ENCODE measurements at regions not wholly inside any gene's neighbourhood (a gene's known extent, or its start where the extent isn't known, plus 50 kb on each side); places are given as distances from the start of the nearest gene placed in this dataset.

DNA sequence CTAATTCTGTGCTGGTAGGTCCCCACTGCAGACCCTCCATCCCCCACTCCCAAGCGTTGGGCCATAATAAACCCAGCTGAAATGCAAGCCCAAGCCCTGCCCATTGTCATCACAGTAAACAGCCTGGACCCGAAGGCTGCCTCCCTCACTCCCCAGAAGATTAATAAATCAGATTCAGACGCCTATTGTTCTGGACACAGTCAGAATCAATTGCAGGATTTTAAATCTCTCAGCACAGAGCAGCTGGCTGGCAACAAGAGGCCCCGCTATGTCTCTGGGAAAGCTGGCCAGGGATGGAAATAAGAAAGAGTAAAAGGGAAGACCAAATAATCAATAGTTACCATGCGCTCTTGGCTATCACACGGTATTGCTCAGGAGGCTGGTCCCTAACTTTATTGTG, 93.9 kb downstream of the C17orf67 start:
- no peak overlapping the region for H3K9ac ChIP-seq (ENCODE audit: insufficient read length, low read depth)
- H3K4me3 ChIP-seq (ENCODE audit: insufficient read length, low read depth), result no peak overlapping the region
- no peaks in the 10 kb centered on the region for H3K36me3 ChIP-seq (ENCODE audit: insufficient read depth, insufficient read length, low read length)
- DNase-seq (ENCODE audit: low read depth, low spot score), result no peak
- TF ChIP-seq SUZ12 (IDR thresholded peaks at IDR 0.05; ENCODE audit: extremely low read depth, insufficient read depth, insufficient read length) (no peak), ZNF274 (IDR thresholded peaks at IDR 0.05; ENCODE audit: low read depth, low read length) (no peak), YY1 (IDR thresholded peaks at IDR 0.05; ENCODE audit: insufficient read depth, insufficient read length) (no peak)
- no peaks in the 10 kb centered on the region for H3K27me3 ChIP-seq (ENCODE audit: insufficient read depth, insufficient read length)
- H3K9me3 ChIP-seq (ENCODE audit: insufficient read depth, low read length), result peaks cover 13% of the 10 kb centered on the region; the same call in 1 of the 2 replicates
- H3K4me1 ChIP-seq (ENCODE audit: insufficient read depth, insufficient read length), result peaks cover 11% of the 10 kb centered on the region

GRCh38 chr17:56740481-56740880, 93.2 kb downstream of the C17orf67 start:
- Histone ChIP-seq H3K4me1 (ENCODE audit: insufficient read depth, insufficient read length) (peaks cover 11% of the 10 kb centered on the region), H3K27me3 (ENCODE audit: insufficient read depth, insufficient read length) (no peaks in the 10 kb centered on the region), H3K36me3 (ENCODE audit: insufficient read depth, insufficient read length, low read length) (no peaks in the 10 kb centered on the region), H3K9ac (ENCODE audit: insufficient read length, low read depth) (no peak overlapping the region), H3K9me3 (ENCODE audit: insufficient read depth, low read length) (peaks cover 15% of the 10 kb centered on the region; the same call in 1 of the 2 replicates), H3K4me3 (ENCODE audit: insufficient read length, low read depth) (no peak overlapping the region)
- TF ChIP-seq ZNF274 (IDR thresholded peaks at IDR 0.05; ENCODE audit: low read depth, low read length), result no peak
- no peak for DNase-seq (ENCODE audit: low read depth, low spot score)

Measured in NT2/D1 (cell line).